Endothelial cell of umbilical vein (primary cell): ENCODE measurements at regions not wholly inside any gene's neighbourhood (a gene's known extent, or its start where the extent isn't known, plus 50 kb on each side); places are given as distances from the start of the nearest gene placed in this dataset.

Experiments
- BruUV-seq: library from RNA; stranded (reverse); fragments of 400-500 nt; replicated peaks from 2 replicates; lab custom pipeline; 2021; lab: Mats Ljungman, UMichigan
- CTCF ChIA-PET: fragments of 300-600, 350-600 bp; sonication (Branson Sonifier 250); formaldehyde crosslinking; loops from one replicate; lab custom pipeline; 2021; ENCODE audit warnings: antibody characterized with exemption, inconsistent platforms; lab: Charles Lee
- POLR2A ChIA-PET: fragments of 300-600, 350-600 bp; sonication (Branson Sonifier 250); formaldehyde crosslinking; loops from one replicate; lab custom pipeline; 2021; ENCODE audit warnings: antibody characterized with exemption, inconsistent platforms; lab: Charles Lee
- DNase-seq: peaks from one replicate; pipeline ENCODE4 v3.0.0-alpha.2; 2011; ENCODE audit warnings: low read depth, low spot score
- FAIRE-seq: peaks from 2 replicates; lab custom pipeline; 2011; peaks lifted over from hg19 to GRCh38; lab: Jason Lieb, UNC
- H2AFZ ChIP-seq: 2 replicates; pipeline ENCODE4 v1.6.0; 2012; ENCODE audit warnings: low read depth, low read length, control low read depth, inconsistent platforms
- H3K27ac ChIP-seq: 2 replicates; pipeline ENCODE4 v1.5.1; 2011; ENCODE audit warnings: low read depth, mild to moderate bottlenecking, control low read depth, low read length, moderate library complexity; ENCODE audit not compliant: insufficient read depth
- H3K27me3 ChIP-seq, 2 experiments: 2 replicates each; pipeline versions ENCODE4 v1.6.0 to v1.6.1; 2011; ENCODE audit warnings: low read length in 2 of 2, mixed read lengths in 1 of 2; ENCODE audit not compliant: control insufficient read depth in 2 of 2, insufficient read depth in 2 of 2
- H3K36me3 ChIP-seq, 2 experiments: 2 replicates in 1 of 2; 3 replicates in 1 of 2; pipeline ENCODE4 v1.5.1; 2011; ENCODE audit warnings: low read length in 2 of 2, mild to moderate bottlenecking in 1 of 2, moderate library complexity in 1 of 2; ENCODE audit not compliant: control insufficient read depth in 2 of 2, insufficient read depth in 2 of 2; ENCODE audit errors: extremely low read depth in 1 of 2
- H3K4me1 ChIP-seq: 3 replicates; pipeline ENCODE4 v1.5.1; 2011; ENCODE audit warnings: mild to moderate bottlenecking, low read length; ENCODE audit not compliant: control insufficient read depth, insufficient read depth; ENCODE audit errors: extremely low read depth
- H3K4me2 ChIP-seq: 2 replicates; pipeline ENCODE4 v1.6.1; 2011; ENCODE audit warnings: low read length, control low read depth, mixed read lengths; ENCODE audit not compliant: insufficient read depth
- H3K4me3 ChIP-seq, 3 experiments: fragments of 200-600 bp in 1 of 3; sonication (generic), shearing (Covaris generic) in 1 of 3; replicated peaks in 1 of 3; 2 replicates each; pipeline ENCODE4 v1.5.1; 2011 to 2016; ENCODE audit warnings: control low read depth in 3 of 3, low read length in 3 of 3, mild to moderate bottlenecking in 2 of 3, inconsistent platforms in 1 of 3, low read depth in 1 of 3, moderate library complexity in 1 of 3; ENCODE audit not compliant: insufficient read depth in 1 of 3
- H3K79me2 ChIP-seq: 2 replicates; pipeline ENCODE4 v1.6.0; 2012; ENCODE audit warnings: low read length, inconsistent platforms; ENCODE audit not compliant: control insufficient read depth, insufficient read depth
- H3K9ac ChIP-seq: replicated peaks from 2 replicates; pipeline ENCODE3; 2011; ENCODE audit warnings: low read length, control low read depth; ENCODE audit not compliant: insufficient read depth; ENCODE audit errors: extremely low read depth
- H3K9me1 ChIP-seq: replicated peaks from 3 replicates; pipeline ENCODE4 v1.6.0; 2011; ENCODE audit warnings: mild to moderate bottlenecking, low read length; ENCODE audit not compliant: control insufficient read depth, insufficient read depth; ENCODE audit errors: extremely low read depth
- H3K9me3 ChIP-seq: replicated peaks from 2 replicates; pipeline ENCODE4 v1.5.1; 2012; ENCODE audit warnings: low read length, inconsistent platforms; ENCODE audit not compliant: control insufficient read depth, insufficient read depth
- H4K20me1 ChIP-seq: replicated peaks from 2 replicates; pipeline ENCODE3; 2011; ENCODE audit warnings: mild to moderate bottlenecking, low read length; ENCODE audit not compliant: control insufficient read depth, insufficient read depth; ENCODE audit errors: extremely low read depth
- EZH2 ChIP-seq: IDR thresholded peaks from 2 replicates; pipeline ENCODE4 v1.6.1; 2012; ENCODE audit warnings: borderline replicate concordance, low read depth, mild to moderate bottlenecking, moderate library complexity, low read length, inconsistent platforms; ENCODE audit not compliant: severe bottlenecking
- FOS ChIP-seq: IDR thresholded peaks from 2 replicates; pipeline ENCODE4 v1.6.1; 2011; ENCODE audit warnings: mild to moderate bottlenecking, low read length, moderate library complexity, borderline replicate concordance; ENCODE audit not compliant: insufficient read depth
- GATA2 ChIP-seq: IDR thresholded peaks from 2 replicates; pipeline ENCODE4 v1.7.0; 2011; ENCODE audit warnings: low read depth, mild to moderate bottlenecking, moderate library complexity, mixed read lengths, low read length; ENCODE audit not compliant: insufficient read length, insufficient read depth
- JUN ChIP-seq: IDR thresholded peaks from 2 replicates; pipeline ENCODE4 v1.6.1; 2011; ENCODE audit warnings: borderline replicate concordance, low read depth; ENCODE audit not compliant: insufficient read length, insufficient read depth
- MYC ChIP-seq: IDR thresholded peaks from one replicate; pipeline ENCODE4 v1.6.1; 2011; ENCODE audit warnings: mild to moderate bottlenecking, low read depth, low read length
- POLR2A ChIP-seq: IDR thresholded peaks from 2 replicates; pipeline ENCODE4 v1.6.1; 2012; ENCODE audit warnings: low read depth, mild to moderate bottlenecking, control low read depth, low read length
- POLR2AphosphoS5 ChIP-seq: IDR thresholded peaks from 2 replicates; pipeline ENCODE4 v1.6.1; 2012; ENCODE audit warnings: low read depth, mild to moderate bottlenecking, control low read depth, low read length, moderate library complexity; ENCODE audit not compliant: insufficient read depth
- dilution Hi-C: fragments of 300-500 bp; cut with MboI; formaldehyde crosslinking; loops from one replicate; pipeline ENCODE4 v1.15.0; 2019; ENCODE audit warnings: low sequenced_read_pairs; ENCODE audit not compliant: extremely low pct_ligation_motif_present
- intact Hi-C: fragments of 100-400 bp; cut with micrococcal nuclease; formaldehyde crosslinking; loops from one replicate; pipeline ENCODE4 v1.10.0; 2022
- TF ChIP-seq, protein P1 (sequence below): IDR thresholded peaks from 2 replicates; pipeline ENCODE4 v1.6.1; 2011; ENCODE audit not compliant: insufficient read depth, insufficient read length
- TF ChIP-seq, protein P2 (sequence below), 2 donors: IDR thresholded peaks; 1 replicate in 1 of 2; 2 replicates in 1 of 2; pipeline ENCODE4 v1.5.1; 2011; ENCODE audit warnings: low read length in 2 of 2, mild to moderate bottlenecking in 2 of 2, moderate library complexity in 2 of 2, control low read depth in 1 of 2, inconsistent platforms in 1 of 2, low read depth in 1 of 2; ENCODE audit not compliant: insufficient read depth in 1 of 2; ENCODE audit errors: extremely low read depth in 1 of 2

DNA sequence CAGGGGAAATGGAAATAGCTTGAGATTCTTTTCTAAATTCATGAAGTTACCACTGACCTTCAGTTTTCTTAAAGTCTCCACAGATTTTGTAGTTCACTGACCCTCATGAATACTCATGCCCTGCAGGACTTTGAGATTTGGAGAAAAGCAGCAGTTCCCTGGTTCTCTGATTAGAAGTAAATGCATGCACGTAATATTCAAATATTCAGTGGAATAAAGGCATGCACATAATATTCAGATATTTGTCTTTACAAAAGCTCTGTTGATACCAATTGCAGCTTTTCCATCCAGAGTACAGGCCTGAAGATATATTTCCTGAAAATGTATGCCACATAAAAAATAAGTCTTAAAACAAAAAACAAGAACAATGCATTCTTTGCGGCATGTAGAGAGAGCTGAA is 219.8 kb downstream of the ADCYAP1 start:
- H3K4me1 ChIP-seq = no peaks in the 10 kb centered on the region
- no peak overlapping the region for H3K4me2 ChIP-seq
- H3K27me3 ChIP-seq = no peaks in the 10 kb centered on the region
- no peaks in the 10 kb centered on the region for H3K9me1 ChIP-seq
- H3K4me3 ChIP-seq = no peak overlapping the region
- DNase-seq = no peak
- dilution Hi-C loops (no loop called here), intact Hi-C loops (no loop called here)
- no peaks in the 10 kb centered on the region for H3K79me2 ChIP-seq
- no peak overlapping the region for H3K9ac ChIP-seq
- no peak overlapping the region for H2AFZ ChIP-seq
- BruUV-seq = no TSS peak
- CTCF ChIA-PET = no interaction called here
- no peaks in the 10 kb centered on the region for H3K9me3 ChIP-seq
- POLR2A ChIA-PET = no interaction called here
- H3K36me3 ChIP-seq = no peaks in the 10 kb centered on the region
- no peak for TF ChIP-seq POLR2A
- no peak for TF ChIP-seq FOS
- TF ChIP-seq, protein P1, sequence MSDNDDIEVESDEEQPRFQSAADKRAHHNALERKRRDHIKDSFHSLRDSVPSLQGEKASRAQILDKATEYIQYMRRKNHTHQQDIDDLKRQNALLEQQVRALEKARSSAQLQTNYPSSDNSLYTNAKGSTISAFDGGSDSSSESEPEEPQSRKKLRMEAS = no peak
- TF ChIP-seq GATA2 = no peak
- TF ChIP-seq EZH2 = no peak
- no peak for TF ChIP-seq POLR2AphosphoS5
- TF ChIP-seq, protein P2, sequence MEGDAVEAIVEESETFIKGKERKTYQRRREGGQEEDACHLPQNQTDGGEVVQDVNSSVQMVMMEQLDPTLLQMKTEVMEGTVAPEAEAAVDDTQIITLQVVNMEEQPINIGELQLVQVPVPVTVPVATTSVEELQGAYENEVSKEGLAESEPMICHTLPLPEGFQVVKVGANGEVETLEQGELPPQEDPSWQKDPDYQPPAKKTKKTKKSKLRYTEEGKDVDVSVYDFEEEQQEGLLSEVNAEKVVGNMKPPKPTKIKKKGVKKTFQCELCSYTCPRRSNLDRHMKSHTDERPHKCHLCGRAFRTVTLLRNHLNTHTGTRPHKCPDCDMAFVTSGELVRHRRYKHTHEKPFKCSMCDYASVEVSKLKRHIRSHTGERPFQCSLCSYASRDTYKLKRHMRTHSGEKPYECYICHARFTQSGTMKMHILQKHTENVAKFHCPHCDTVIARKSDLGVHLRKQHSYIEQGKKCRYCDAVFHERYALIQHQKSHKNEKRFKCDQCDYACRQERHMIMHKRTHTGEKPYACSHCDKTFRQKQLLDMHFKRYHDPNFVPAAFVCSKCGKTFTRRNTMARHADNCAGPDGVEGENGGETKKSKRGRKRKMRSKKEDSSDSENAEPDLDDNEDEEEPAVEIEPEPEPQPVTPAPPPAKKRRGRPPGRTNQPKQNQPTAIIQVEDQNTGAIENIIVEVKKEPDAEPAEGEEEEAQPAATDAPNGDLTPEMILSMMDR (IDR thresholded peaks at IDR 0.05; ENCODE audit: extremely low read depth in 1 of 2, insufficient read depth in 1 of 2, low read depth in 1 of 2, low read length in 2 of 2) = no peak
- TF ChIP-seq MYC = no peak
- TF ChIP-seq JUN = no peak
- FAIRE-seq = no peak
- no peaks in the 10 kb centered on the region for H4K20me1 ChIP-seq
- no peak overlapping the region for H3K27ac ChIP-seq
